ENCODE measurements at regions not wholly inside any gene's neighbourhood (a gene's known extent, or its start where the extent isn't known, plus 50 kb on each side); places are given as distances from the start of the nearest gene placed in this dataset.

GRCh38 chr14:61213920-61214319 is 67.2 kb downstream of the TMEM30B start:
- H3K9ac ChIP-seq (ENCODE audit: low read length): peak overlapping the region; percentile 50
- no peaks in the 10 kb centered on the region for H3K27me3 ChIP-seq (replicated peaks; ENCODE audit: control insufficient read depth, insufficient read depth, low read length)
- no peak overlapping the region for H3K4me3 ChIP-seq (ENCODE audit: low read length)
- H3K36me3 ChIP-seq (ENCODE audit: control insufficient read depth, insufficient read depth, low read length, severe bottlenecking): no peaks in the 10 kb centered on the region
- H3K4me1 ChIP-seq (ENCODE audit: control insufficient read depth, insufficient read depth, low read length): peaks cover 62% of the 10 kb centered on the region
- no peak for DNase-seq (ENCODE audit: low read depth)
- no peaks in the 10 kb centered on the region for H3K9me3 ChIP-seq (ENCODE audit: control insufficient read depth, low read length)

DNA sequence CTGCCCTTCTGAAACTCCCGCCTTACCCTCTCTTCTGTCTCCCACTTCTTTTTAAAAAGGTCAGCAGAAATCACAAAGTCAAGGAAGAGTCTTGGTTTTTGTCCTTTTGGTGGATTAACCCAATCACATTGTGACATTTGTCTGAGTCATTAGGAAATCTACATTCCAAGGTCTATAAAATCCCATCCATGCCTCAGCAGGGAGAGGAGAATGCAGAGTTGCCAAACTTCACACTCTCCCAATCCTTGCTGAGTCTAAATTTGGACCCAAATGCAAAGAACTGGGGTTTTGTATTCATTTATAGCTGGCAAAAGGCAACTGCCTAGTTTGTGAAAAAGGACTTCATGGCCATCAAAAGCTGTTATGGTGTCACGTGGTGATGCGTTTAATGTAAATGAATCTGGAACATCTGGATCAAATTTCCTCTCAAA is 67.9 kb downstream of the TMEM30B start:
- H3K4me1 ChIP-seq (ENCODE audit: control insufficient read depth, insufficient read depth, low read length): peaks cover 55% of the 10 kb centered on the region
- no peaks in the 10 kb centered on the region for H3K27me3 ChIP-seq (replicated peaks; ENCODE audit: control insufficient read depth, insufficient read depth, low read length)
- peak; percentile 83 for DNase-seq (ENCODE audit: low read depth)
- no peaks in the 10 kb centered on the region for H3K9me3 ChIP-seq (ENCODE audit: control insufficient read depth, low read length)
- H3K9ac ChIP-seq (ENCODE audit: low read length): peak overlapping the region; percentile 50
- no peaks in the 10 kb centered on the region for H3K36me3 ChIP-seq (ENCODE audit: control insufficient read depth, insufficient read depth, low read length, severe bottlenecking)
- H3K4me3 ChIP-seq (ENCODE audit: low read length): peak overlapping the region; percentile 4

DNA sequence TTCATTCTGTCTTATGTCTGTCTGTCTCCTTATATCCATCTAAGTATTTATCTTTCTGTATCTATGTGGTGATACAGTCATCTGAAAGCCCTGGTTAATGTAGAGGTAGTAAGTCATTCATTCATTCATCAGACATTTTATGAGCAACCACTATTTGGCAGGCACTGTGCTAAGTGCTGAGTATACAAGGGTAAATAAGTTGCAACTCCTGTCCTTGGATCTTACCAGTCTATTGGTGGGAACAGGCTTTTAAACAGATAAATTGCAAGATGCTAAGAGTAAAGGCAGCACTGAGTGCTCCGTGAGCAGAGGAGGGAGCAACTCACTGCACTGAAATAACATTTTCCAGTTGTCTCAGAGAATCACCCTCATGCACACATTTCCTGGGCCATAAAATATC is 68.6 kb downstream of the TMEM30B start:
- H3K9ac ChIP-seq (ENCODE audit: low read length): peak overlapping the region; percentile 41
- no peaks in the 10 kb centered on the region for H3K27me3 ChIP-seq (replicated peaks; ENCODE audit: control insufficient read depth, insufficient read depth, low read length)
- DNase-seq (ENCODE audit: low read depth): no peak
- no peaks in the 10 kb centered on the region for H3K36me3 ChIP-seq (ENCODE audit: control insufficient read depth, insufficient read depth, low read length, severe bottlenecking)
- H3K4me1 ChIP-seq (ENCODE audit: control insufficient read depth, insufficient read depth, low read length): peaks cover 49% of the 10 kb centered on the region
- peak overlapping the region; percentile 36 for H3K4me3 ChIP-seq (ENCODE audit: low read length)
- H3K9me3 ChIP-seq (ENCODE audit: control insufficient read depth, low read length): no peaks in the 10 kb centered on the region

DNA sequence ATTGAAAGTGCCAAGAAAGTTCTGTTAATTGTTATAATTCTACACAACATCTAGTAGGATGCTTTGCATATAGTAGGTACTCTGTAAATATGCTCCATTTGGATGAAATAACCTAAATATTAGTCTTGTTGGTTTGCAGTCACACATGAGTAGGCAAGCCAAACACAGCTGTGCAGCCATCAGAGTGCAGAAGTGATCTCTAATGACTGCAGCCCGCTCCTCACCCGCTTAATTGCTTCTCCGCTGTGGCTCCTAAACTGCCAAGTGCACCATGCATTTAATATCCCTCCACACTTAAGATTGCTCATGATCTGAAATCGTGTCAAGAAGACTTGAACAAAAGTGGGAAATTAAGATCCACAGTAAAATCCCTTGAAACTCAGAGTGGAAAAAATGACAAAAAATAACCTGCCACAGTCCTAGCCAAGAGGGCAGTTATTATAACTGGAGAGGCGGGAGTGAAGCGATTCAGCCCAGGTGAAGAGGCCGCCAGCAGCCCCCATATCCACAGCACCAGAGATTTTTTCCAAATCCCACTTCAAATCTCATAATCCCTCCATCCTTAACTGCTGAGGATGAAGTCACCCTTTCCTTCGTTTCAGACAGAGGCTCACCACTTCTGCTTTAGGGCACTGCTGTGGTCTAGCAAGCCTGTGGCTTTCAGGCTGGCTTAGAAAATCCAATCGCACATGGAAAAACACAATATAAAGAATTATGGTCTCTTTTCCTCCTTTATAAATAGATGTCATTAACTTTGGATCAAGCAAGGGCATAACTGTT is 69.5 kb downstream of the TMEM30B start:
- Histone ChIP-seq H3K9ac (ENCODE audit: low read length) (no peak overlapping the region), H3K9me3 (ENCODE audit: control insufficient read depth, low read length) (no peaks in the 10 kb centered on the region), H3K4me1 (ENCODE audit: control insufficient read depth, insufficient read depth, low read length) (peaks cover 40% of the 10 kb centered on the region), H3K27me3 (replicated peaks; ENCODE audit: control insufficient read depth, insufficient read depth, low read length) (no peaks in the 10 kb centered on the region), H3K36me3 (ENCODE audit: control insufficient read depth, insufficient read depth, low read length, severe bottlenecking) (no peaks in the 10 kb centered on the region), H3K4me3 (ENCODE audit: low read length) (no peak overlapping the region)
- no peak for DNase-seq (ENCODE audit: low read depth)

DNA sequence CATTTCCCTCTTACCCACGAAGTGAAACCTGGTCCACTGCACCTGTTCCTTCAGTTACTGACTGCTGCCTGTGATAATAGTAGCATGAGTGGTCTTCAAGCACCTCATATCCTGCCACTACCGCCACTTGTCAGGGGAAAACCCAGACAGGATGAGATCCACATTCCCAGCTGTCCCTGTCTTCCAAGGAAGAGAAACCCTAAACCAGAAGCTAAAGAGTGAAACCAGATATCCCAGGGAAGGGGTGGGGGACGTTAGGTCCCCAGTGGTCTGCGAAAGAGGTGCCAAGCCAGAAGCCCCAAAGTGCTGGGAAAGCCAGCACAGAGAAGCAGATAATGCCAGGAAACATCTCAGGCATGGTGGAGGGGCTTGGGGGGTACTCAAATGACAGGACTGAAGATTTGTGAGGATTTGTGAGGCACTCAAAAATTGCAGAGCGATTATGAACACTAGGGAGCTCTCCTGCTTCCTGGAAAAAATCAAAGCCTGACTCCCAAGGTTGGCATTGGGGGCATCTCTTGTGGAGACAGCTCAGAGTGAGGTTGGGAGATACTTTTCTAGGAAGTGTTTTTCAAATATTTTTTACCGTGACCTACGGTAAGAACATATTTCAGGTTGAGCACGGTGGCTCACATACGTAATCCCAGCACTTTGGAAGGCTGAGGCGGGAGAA is 77.9 kb downstream of the TMEM30B start:
- H3K4me3 ChIP-seq (ENCODE audit: low read length): no peak overlapping the region
- no peak for DNase-seq (ENCODE audit: low read depth)

DNA sequence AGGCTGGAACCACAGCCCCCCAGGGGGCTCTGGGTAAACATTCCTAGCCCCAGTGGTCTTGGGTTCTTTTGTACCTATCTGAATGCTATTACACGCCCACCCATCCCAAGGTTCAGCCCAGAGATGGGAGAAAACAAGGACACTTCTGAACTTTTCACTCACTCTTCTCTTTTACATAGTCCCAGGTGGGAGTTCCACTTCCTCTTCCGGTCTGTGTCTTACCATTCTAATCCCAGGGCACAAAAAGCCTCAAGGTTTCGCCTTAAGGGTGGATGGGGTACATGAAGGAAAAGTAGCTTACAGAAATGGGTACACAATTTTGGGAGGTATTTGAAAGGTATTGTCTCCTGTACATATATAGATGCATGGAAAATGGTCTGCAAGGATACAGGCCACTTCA is 79.0 kb downstream of the TMEM30B start:
- no peak overlapping the region for H3K4me3 ChIP-seq (ENCODE audit: low read length)

More for the DNA sequence above, 77.9 kb downstream of the TMEM30B start:
- Histone ChIP-seq H3K9ac (ENCODE audit: low read length) (no peak overlapping the region), H3K27me3 (replicated peaks; ENCODE audit: control insufficient read depth, insufficient read depth, low read length) (no peaks in the 10 kb centered on the region), H3K9me3 (ENCODE audit: control insufficient read depth, low read length) (no peaks in the 10 kb centered on the region), H3K36me3 (ENCODE audit: control insufficient read depth, insufficient read depth, low read length, severe bottlenecking) (no peaks in the 10 kb centered on the region), H3K4me1 (ENCODE audit: control insufficient read depth, insufficient read depth, low read length) (peaks cover 18% of the 10 kb centered on the region)

DNA sequence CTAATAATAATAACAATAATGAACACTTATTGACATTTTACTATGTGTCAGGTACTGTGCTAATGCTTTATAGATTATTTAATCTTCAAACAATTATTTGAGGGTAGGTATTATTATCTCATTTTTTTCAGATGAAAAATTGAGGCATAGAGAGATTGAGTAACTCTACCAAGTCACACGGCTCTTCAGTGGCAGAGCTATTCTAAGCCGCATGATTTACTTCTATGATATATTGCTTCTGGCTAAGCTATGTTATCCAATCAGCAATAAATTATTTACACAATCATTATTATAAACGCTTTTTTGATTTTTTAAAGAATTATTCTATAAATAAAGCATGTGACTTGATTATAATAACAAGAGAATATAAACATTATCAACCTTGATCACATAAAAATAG is 80.0 kb downstream of the TMEM30B start:
- Histone ChIP-seq H3K36me3 (ENCODE audit: control insufficient read depth, insufficient read depth, low read length, severe bottlenecking) (no peaks in the 10 kb centered on the region), H3K27me3 (replicated peaks; ENCODE audit: control insufficient read depth, insufficient read depth, low read length) (no peaks in the 10 kb centered on the region), H3K4me1 (ENCODE audit: control insufficient read depth, insufficient read depth, low read length) (peaks cover 18% of the 10 kb centered on the region), H3K9me3 (ENCODE audit: control insufficient read depth, low read length) (no peaks in the 10 kb centered on the region), H3K4me3 (ENCODE audit: low read length) (no peak overlapping the region), H3K9ac (ENCODE audit: low read length) (no peak overlapping the region)
- DNase-seq (ENCODE audit: low read depth): no peak

More for the DNA sequence above, 79.0 kb downstream of the TMEM30B start:
- Histone ChIP-seq H3K4me1 (ENCODE audit: control insufficient read depth, insufficient read depth, low read length) (peaks cover 18% of the 10 kb centered on the region), H3K9ac (ENCODE audit: low read length) (no peak overlapping the region), H3K9me3 (ENCODE audit: control insufficient read depth, low read length) (no peaks in the 10 kb centered on the region), H3K36me3 (ENCODE audit: control insufficient read depth, insufficient read depth, low read length, severe bottlenecking) (no peaks in the 10 kb centered on the region), H3K27me3 (replicated peaks; ENCODE audit: control insufficient read depth, insufficient read depth, low read length) (no peaks in the 10 kb centered on the region)
- no peak for DNase-seq (ENCODE audit: low read depth)

DNA sequence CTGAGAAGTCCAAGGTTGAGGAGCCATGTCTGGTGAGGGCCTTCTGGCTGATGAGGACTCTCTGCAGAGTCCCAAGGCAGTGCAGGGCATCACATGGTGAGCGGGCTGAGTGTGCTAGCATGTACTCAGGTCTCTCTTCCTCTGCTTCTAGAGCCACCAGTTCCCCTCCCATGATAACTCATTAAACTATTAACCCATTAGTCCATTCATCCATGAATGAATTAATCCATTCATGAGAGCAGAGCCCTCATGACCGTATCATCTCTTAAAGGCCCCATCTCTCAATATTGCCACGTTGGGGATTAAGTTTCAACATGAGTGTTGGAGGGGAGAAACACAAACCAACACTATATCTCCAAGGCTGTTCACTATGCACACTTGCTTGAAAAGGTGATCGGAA is 83.7 kb downstream of the TMEM30B start:
- Histone ChIP-seq H3K9me3 (ENCODE audit: control insufficient read depth, low read length) (no peaks in the 10 kb centered on the region), H3K4me3 (ENCODE audit: low read length) (no peak overlapping the region), H3K4me1 (ENCODE audit: control insufficient read depth, insufficient read depth, low read length) (peaks cover 32% of the 10 kb centered on the region), H3K27me3 (replicated peaks; ENCODE audit: control insufficient read depth, insufficient read depth, low read length) (no peaks in the 10 kb centered on the region), H3K9ac (ENCODE audit: low read length) (no peak overlapping the region), H3K36me3 (ENCODE audit: control insufficient read depth, insufficient read depth, low read length, severe bottlenecking) (no peaks in the 10 kb centered on the region)
- DNase-seq (ENCODE audit: low read depth): no peak

DNA sequence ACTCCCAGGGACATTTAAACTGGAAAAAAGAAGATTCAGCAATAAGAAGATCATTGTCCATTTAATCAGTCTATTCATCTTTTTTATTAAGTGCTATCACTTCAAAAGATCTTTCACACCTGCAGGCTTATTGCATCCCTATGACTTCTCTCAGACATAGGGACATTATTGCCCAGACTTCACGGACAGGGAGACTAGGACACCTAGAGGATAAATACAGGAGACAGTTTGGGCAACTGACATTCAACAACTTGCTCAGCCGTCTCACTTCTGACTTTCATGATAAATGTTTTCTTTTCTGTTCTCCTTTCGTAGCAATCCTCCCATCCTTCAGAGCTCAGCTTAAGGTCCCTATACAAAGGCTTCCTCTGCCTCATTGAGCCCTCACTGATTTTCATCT is 84.3 kb downstream of the TMEM30B start:
- no peak overlapping the region for H3K4me3 ChIP-seq (ENCODE audit: low read length)
- no peaks in the 10 kb centered on the region for H3K36me3 ChIP-seq (ENCODE audit: control insufficient read depth, insufficient read depth, low read length, severe bottlenecking)
- peaks cover 33% of the 10 kb centered on the region for H3K4me1 ChIP-seq (ENCODE audit: control insufficient read depth, insufficient read depth, low read length)
- no peak for DNase-seq (ENCODE audit: low read depth)
- H3K27me3 ChIP-seq (replicated peaks; ENCODE audit: control insufficient read depth, insufficient read depth, low read length): no peaks in the 10 kb centered on the region
- H3K9ac ChIP-seq (ENCODE audit: low read length): no peak overlapping the region
- H3K9me3 ChIP-seq (ENCODE audit: control insufficient read depth, low read length): no peaks in the 10 kb centered on the region

GRCh38 chr14:61196034-61196433 is 85.1 kb downstream of the TMEM30B start:
- Histone ChIP-seq H3K4me1 (ENCODE audit: control insufficient read depth, insufficient read depth, low read length) (peaks cover 33% of the 10 kb centered on the region), H3K9me3 (ENCODE audit: control insufficient read depth, low read length) (no peaks in the 10 kb centered on the region), H3K36me3 (ENCODE audit: control insufficient read depth, insufficient read depth, low read length, severe bottlenecking) (no peaks in the 10 kb centered on the region), H3K9ac (ENCODE audit: low read length) (no peak overlapping the region), H3K4me3 (ENCODE audit: low read length) (no peak overlapping the region), H3K27me3 (replicated peaks; ENCODE audit: control insufficient read depth, insufficient read depth, low read length) (no peaks in the 10 kb centered on the region)
- DNase-seq (ENCODE audit: low read depth): no peak

DNA sequence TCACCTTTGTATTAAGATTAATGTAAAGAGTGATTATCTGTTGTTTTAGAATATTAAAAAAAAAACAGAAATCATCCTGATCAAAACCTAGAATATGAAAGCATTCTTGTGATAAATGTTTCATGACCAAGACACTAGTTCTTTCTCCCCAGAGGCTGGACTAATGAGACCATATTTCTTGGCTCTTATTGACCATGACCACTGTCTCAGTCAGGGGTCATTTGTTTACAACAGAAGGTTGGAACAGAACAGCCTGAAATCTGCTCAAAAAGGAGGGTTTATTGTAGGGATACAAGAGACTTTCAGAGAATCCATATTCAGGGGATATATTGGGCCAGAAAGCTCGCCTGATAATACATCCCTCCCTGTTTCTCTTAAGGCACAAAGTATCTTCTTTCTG is 87.7 kb downstream of the TMEM30B start:
- no peak for DNase-seq (ENCODE audit: low read depth)
- Histone ChIP-seq H3K4me3 (ENCODE audit: low read length) (no peak overlapping the region), H3K9ac (ENCODE audit: low read length) (no peak overlapping the region), H3K36me3 (ENCODE audit: control insufficient read depth, insufficient read depth, low read length, severe bottlenecking) (no peaks in the 10 kb centered on the region), H3K27me3 (replicated peaks; ENCODE audit: control insufficient read depth, insufficient read depth, low read length) (no peaks in the 10 kb centered on the region), H3K4me1 (ENCODE audit: control insufficient read depth, insufficient read depth, low read length) (peaks cover 31% of the 10 kb centered on the region), H3K9me3 (ENCODE audit: control insufficient read depth, low read length) (no peaks in the 10 kb centered on the region)

All from adipocyte (in vitro differentiated cells).